IMR-90 (cell line): ENCODE measurements at regions not wholly inside any gene's neighbourhood (a gene's known extent, or its start where the extent isn't known, plus 50 kb on each side); places are given as distances from the start of the nearest gene placed in this dataset.

Experiments used
- ATAC-seq: fragments of 200-7000 bp; cut with Tn5 transposase; 2 replicates; pipeline ENCODE4 v1.9.1; 2020; ENCODE audit warnings: low read depth, mild to moderate bottlenecking, moderate library complexity
- BruUV-seq: library from RNA; stranded (reverse); fragments of 400-500 nt; replicated peaks from 2 replicates; lab custom pipeline; 2021; lab: Mats Ljungman, UMichigan
- CTCF ChIA-PET: fragments of 300-600 bp; formaldehyde crosslinking; extraction: SDS; loops from one replicate; lab custom pipeline; 2021; ENCODE audit warnings: antibody characterized with exemption; lab: Yijun Ruan, JAX
- POLR2A ChIA-PET: fragments of 300-600 bp; sonication (Branson Sonifier 250); formaldehyde crosslinking; loops from one replicate; lab custom pipeline; 2022; ENCODE audit warnings: antibody characterized with exemption; ENCODE audit not compliant: unreplicated experiment; lab: Charles Lee
- DNase-seq: peaks from one replicate; pipeline ENCODE4 v3.0.0; 2013
- H2AFZ ChIP-seq: replicated peaks from 2 replicates; pipeline ENCODE3; 2013; ENCODE audit warnings: low read length, mild to moderate bottlenecking; ENCODE audit not compliant: poor library complexity
- H2AK5ac ChIP-seq: 2 replicates; pipeline ENCODE4 v1.6.1; 2013; ENCODE audit warnings: low read depth, low read length, inconsistent platforms
- H2AK9ac ChIP-seq: replicated peaks from 2 replicates; pipeline ENCODE3; 2013; ENCODE audit warnings: mild to moderate bottlenecking, low read depth, low read length, moderate library complexity; ENCODE audit not compliant: poor library complexity
- H2BK120ac ChIP-seq: 2 replicates; pipeline ENCODE4 v1.6.1; 2013; ENCODE audit warnings: low read depth, low read length, inconsistent platforms
- H2BK15ac ChIP-seq: 3 replicates; pipeline ENCODE4 v1.6.1; 2013; ENCODE audit warnings: low read depth, low read length, inconsistent platforms
- H2BK20ac ChIP-seq: 2 replicates; pipeline ENCODE4 v1.6.1; 2013; ENCODE audit warnings: low read depth, mild to moderate bottlenecking, inconsistent platforms, low read length, moderate library complexity
- H2BK5ac ChIP-seq: 2 replicates; pipeline ENCODE4 v1.6.1; 2013; ENCODE audit warnings: mild to moderate bottlenecking, low read depth, low read length, inconsistent platforms; ENCODE audit not compliant: poor library complexity, severe bottlenecking
- H3K14ac ChIP-seq: replicated peaks from 2 replicates; pipeline ENCODE4 v1.6.1; 2013; ENCODE audit warnings: low read depth, low read length, inconsistent platforms
- H3K18ac ChIP-seq: 2 replicates; pipeline ENCODE4 v1.6.1; 2013; ENCODE audit warnings: low read depth, low read length, control low read depth
- H3K23ac ChIP-seq: 2 replicates; pipeline ENCODE4 v1.6.1; 2013; ENCODE audit warnings: low read depth, low read length, inconsistent platforms
- H3K27ac ChIP-seq: 2 replicates; pipeline ENCODE4 v1.5.1; 2013; ENCODE audit warnings: mild to moderate bottlenecking, control low read depth, low read length; ENCODE audit not compliant: insufficient read depth
- H3K27me3 ChIP-seq: 2 replicates; pipeline ENCODE4 v1.6.1; 2013; ENCODE audit warnings: low read length; ENCODE audit not compliant: control insufficient read depth, insufficient read depth
- H3K36me3 ChIP-seq: 2 replicates; pipeline ENCODE4 v1.6.1; 2013; ENCODE audit warnings: low read length, mixed read lengths; ENCODE audit not compliant: control insufficient read depth, insufficient read depth
- H3K4ac ChIP-seq: 2 replicates; pipeline ENCODE4 v1.6.1; 2013; ENCODE audit warnings: low read depth, low read length, inconsistent platforms
- H3K4me1 ChIP-seq: 2 replicates; pipeline ENCODE4 v1.6.1; 2013; ENCODE audit warnings: low read length, mixed read lengths; ENCODE audit not compliant: control insufficient read depth, insufficient read depth
- H3K4me2 ChIP-seq: 2 replicates; pipeline ENCODE4 v1.6.1; 2013; ENCODE audit warnings: low read depth, mild to moderate bottlenecking, control low read depth, low read length, moderate library complexity
- H3K4me3 ChIP-seq: 2 replicates; pipeline ENCODE4 v1.5.1; 2013; ENCODE audit warnings: low read depth, mild to moderate bottlenecking, control low read depth, low read length, moderate library complexity; ENCODE audit not compliant: insufficient read depth
- H3K56ac ChIP-seq: 2 replicates; pipeline ENCODE4 v1.6.1; 2013; ENCODE audit warnings: low read length, inconsistent platforms; ENCODE audit not compliant: insufficient read depth; ENCODE audit errors: extremely low read depth
- H3K79me1 ChIP-seq, 2 experiments: 2 replicates each; pipeline ENCODE4 v1.6.1; 2013; ENCODE audit warnings: low read length in 2 of 2, inconsistent platforms in 1 of 2, low read depth in 1 of 2
- H3K9ac ChIP-seq: 2 replicates; pipeline ENCODE4 v1.6.1; 2013; ENCODE audit warnings: low read depth, low read length, control low read depth
- H3K9me1 ChIP-seq: 2 replicates; pipeline ENCODE4 v1.6.1; 2013; ENCODE audit warnings: low read length, inconsistent platforms; ENCODE audit not compliant: insufficient read depth
- H3K9me3 ChIP-seq: 2 replicates; pipeline ENCODE4 v1.6.1; 2013; ENCODE audit warnings: low read length; ENCODE audit not compliant: control insufficient read depth, insufficient read depth
- H4K20me1 ChIP-seq: 2 replicates; pipeline ENCODE4 v1.6.1; 2013; ENCODE audit warnings: low read length, inconsistent platforms; ENCODE audit not compliant: insufficient read depth
- H4K5ac ChIP-seq: 2 replicates; pipeline ENCODE4 v1.6.1; 2013; ENCODE audit warnings: mild to moderate bottlenecking, low read depth, low read length, control low read depth
- H4K8ac ChIP-seq, 2 experiments: 2 replicates each; pipeline ENCODE4 v1.6.1; 2013; ENCODE audit warnings: low read depth in 2 of 2, low read length in 2 of 2, control low read depth in 1 of 2, inconsistent platforms in 1 of 2
- H4K91ac ChIP-seq: 2 replicates; pipeline ENCODE4 v1.6.1; 2013; ENCODE audit warnings: low read depth, low read length, inconsistent platforms; ENCODE audit not compliant: insufficient read depth
- BHLHE40 ChIP-seq: fragments of 150-350 bp; IDR thresholded peaks from 2 replicates; pipeline ENCODE4 v1.6.1; 2016; ENCODE audit warnings: mild to moderate bottlenecking, low read depth, low read length
- CHD1 ChIP-seq: IDR thresholded peaks from 2 replicates; pipeline ENCODE4 v1.6.1; 2012; ENCODE audit warnings: low read depth, low read length, improper control_type of control experiment
- RAD21 ChIP-seq: IDR thresholded peaks from 2 replicates; pipeline ENCODE4 v1.6.1; 2012; ENCODE audit warnings: low read length, improper control_type of control experiment
- RFX5 ChIP-seq: IDR thresholded peaks from 2 replicates; pipeline ENCODE4 v1.8.0; 2012; ENCODE audit warnings: low read depth, mild to moderate bottlenecking, low read length, moderate library complexity
- USF2 ChIP-seq: fragments of 150-350 bp; IDR thresholded peaks from 2 replicates; pipeline ENCODE4 v1.6.1; 2017; ENCODE audit warnings: mild to moderate bottlenecking, antibody characterized with exemption, low read length, low read depth
- WGBS, 2 experiments: methylation state at CpG; one replicate each; pipeline versions ENCODE4 v1.1.5 to v1.1.7; 2013; ENCODE audit warnings: missing lambda C conversion rate in 2 of 2; ENCODE audit not compliant: insufficient read length in 1 of 2; ENCODE audit errors: extremely low coverage in 2 of 2; 5-methylcytosine and 5-hydroxymethylcytosine counted together
- dilution Hi-C: fragments of 300-500 bp; cut with HindIII; formaldehyde crosslinking; loops from one replicate; pipeline ENCODE4 v1.14.3; 2018; ENCODE audit warnings: low sequenced_read_pairs; ENCODE audit not compliant: unreplicated experiment
- in situ Hi-C: fragments of 300-500 bp; cut with MboI; formaldehyde crosslinking; loops from 3 replicates; pipeline ENCODE4 v1.14.3; 2019; ENCODE audit warnings: low sequenced_read_pairs, inconsistent platforms, mixed read lengths
- intact Hi-C: fragments of 100-400 bp; cut with micrococcal nuclease; formaldehyde crosslinking; loops from 2 replicates; pipeline ENCODE4 v1.10.0; 2022

GRCh38 chrX:16491461-16491860 lies 158.5 kb upstream of the S100G start:
- no TSS peak for BruUV-seq
- Histone ChIP-seq H4K8ac (no peak overlapping the region), H4K20me1 (no peaks in the 10 kb centered on the region), H3K79me1 (no peaks in the 10 kb centered on the region), H3K56ac (no peak overlapping the region), H3K23ac (no peak overlapping the region), H2AK5ac (no peak overlapping the region), H3K4me3 (no peak overlapping the region), H3K27ac (no peak overlapping the region), H3K4me2 (no peak overlapping the region), H2BK5ac (no peak overlapping the region), H3K27me3 (no peaks in the 10 kb centered on the region; the same call in 1 of the 2 replicates), H2AFZ (no peak overlapping the region), H3K36me3 (no peaks in the 10 kb centered on the region), H3K9me1 (no peaks in the 10 kb centered on the region), H2AK9ac (no peak overlapping the region), H2BK15ac (no peak overlapping the region), H3K14ac (no peak overlapping the region), H3K9me3 (no peaks in the 10 kb centered on the region), H3K9ac (no peak overlapping the region), H2BK20ac (no peak overlapping the region; the same call in 1 of the 2 replicates), H2BK120ac (no peak overlapping the region), H3K4me1 (peaks cover 2% of the 10 kb centered on the region; the same call in 1 of the 2 replicates), H4K91ac (no peak overlapping the region), H4K5ac (no peak overlapping the region), H3K18ac (no peak overlapping the region; the same call in 1 of the 2 replicates), H3K4ac (no peak overlapping the region)
- in situ Hi-C loops (no loop called here), intact Hi-C loops (no loop called here), dilution Hi-C loops (no loop called here)
- POLR2A ChIA-PET = no interaction called here
- TF ChIP-seq BHLHE40 (no peak), USF2 (no peak), CHD1 (no peak), RAD21 (no peak), RFX5 (no peak)
- ATAC-seq (no peak), DNase-seq (no peak)
- no CpG with 5 or more reads among the region's 1 CpG for WGBS, 2 experiments
- CTCF ChIA-PET = no interaction called here
